ENCODE measurements at regions not wholly inside any gene's neighbourhood (a gene's known extent, or its start where the extent isn't known, plus 50 kb on each side); places are given as distances from the start of the nearest gene placed in this dataset.

DNA sequence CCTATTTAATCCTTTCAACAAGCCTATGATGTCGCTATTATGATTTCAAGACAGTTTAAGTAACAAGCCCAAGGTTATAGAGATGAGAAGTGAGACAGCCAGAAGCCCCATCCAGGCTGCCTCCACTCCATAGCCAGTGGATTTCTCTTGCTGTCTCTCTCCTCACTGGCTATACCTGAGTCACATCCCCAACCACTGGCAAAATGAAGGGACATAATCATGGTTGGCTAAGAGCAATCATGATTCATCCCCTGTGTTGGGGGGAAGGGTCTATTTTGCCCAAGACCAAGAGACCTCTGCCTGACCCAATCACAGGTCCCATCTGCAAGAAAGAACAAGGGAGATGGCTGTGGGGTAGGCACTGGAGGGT lies 334.9 kb upstream of the GATB start:
- DNase-seq (ENCODE audit: low spot score): no peak

GRCh38 chr4:152094970-152095700 lies 334.3 kb upstream of the GATB start:
- DNase-seq (ENCODE audit: low spot score): no peak

GRCh38 chr4:152091405-152091804 lies 330.6 kb upstream of the GATB start:
- no peak for DNase-seq (ENCODE audit: low spot score)

DNA sequence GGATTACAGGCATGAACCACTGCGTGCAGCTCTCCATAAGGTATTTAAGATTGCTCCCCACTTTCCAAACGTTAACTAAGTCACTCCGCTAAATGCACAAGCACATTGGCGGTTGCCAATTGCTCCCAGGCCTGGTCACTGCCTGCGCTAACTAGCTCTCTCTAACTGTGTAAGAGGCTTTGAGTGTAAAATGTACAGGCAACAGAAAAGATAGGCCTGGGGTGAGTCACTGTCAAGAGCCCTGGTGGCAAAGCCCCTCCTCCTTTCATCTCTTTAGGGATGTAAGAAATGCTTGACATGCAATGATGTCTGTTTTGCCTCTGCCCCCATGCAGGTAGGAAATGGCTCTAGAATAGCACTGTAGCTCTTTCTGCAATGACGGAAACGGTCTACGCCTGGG lies 329.7 kb upstream of the GATB start:
- no peak for DNase-seq (ENCODE audit: low spot score)

- DNase-seq (ENCODE audit: low spot score): no peak
Measured at GRCh38 chr4:152089584-152089983, 328.8 kb upstream of the GATB start.

DNA sequence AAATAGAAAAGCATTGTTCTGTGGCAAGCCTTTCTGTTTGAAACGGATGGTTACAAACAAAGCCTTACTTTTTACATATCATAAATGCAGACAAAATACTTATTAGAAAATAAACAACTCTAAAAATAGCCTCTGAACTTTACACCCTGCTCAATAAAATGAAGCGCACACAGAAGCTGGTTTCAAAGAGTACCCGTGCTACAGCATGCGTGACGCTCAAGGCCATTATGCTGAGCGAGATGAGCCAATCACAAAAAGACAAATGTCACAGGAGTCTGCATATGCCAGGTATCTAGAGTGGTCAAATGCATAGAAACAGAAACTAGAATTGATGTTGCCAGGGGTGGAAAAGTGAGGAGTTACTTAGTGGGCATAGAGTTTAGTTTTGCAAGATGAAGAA lies 326.5 kb upstream of the GATB start:
- no peak for DNase-seq (ENCODE audit: low spot score)

DNA sequence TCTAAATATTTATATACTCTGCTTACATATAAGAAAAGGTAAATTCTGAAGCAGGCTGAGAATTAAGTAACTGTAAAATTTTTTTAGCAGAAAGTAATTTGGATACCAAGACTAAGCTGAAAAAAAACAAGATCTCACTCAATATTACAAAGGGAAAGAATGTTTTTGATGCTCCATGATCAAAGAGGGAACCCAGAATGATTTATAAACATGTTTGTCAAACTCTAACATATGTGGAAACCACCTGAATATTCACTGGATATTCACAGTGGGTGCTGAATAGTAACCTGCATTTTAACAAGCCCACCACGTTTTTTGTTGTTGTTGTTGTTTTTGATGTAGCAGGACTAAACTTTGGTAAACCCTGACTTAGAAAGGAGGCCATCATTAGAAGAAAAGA lies 324.9 kb upstream of the GATB start:
- DNase-seq (ENCODE audit: low spot score): no peak

DNA sequence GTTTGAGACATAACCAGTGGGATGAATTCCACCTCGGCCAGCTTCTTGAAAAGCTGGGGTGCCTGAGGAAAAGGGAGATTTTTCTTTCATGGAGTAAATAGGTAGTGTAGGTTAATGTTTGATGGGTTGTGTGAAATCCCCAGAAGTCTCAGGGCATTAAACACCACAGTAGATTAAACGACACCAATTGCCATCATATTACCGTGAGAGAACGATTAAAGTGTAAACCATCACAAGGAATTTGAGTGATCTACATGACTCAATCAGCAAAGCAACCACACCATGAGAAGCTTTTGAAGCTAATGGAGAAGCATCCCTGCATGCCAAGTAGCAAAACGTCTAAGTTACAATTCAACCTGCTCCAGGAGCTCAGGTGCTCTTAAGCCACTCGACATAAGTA lies 322.5 kb upstream of the GATB start:
- no peak for DNase-seq (ENCODE audit: low spot score)

DNA sequence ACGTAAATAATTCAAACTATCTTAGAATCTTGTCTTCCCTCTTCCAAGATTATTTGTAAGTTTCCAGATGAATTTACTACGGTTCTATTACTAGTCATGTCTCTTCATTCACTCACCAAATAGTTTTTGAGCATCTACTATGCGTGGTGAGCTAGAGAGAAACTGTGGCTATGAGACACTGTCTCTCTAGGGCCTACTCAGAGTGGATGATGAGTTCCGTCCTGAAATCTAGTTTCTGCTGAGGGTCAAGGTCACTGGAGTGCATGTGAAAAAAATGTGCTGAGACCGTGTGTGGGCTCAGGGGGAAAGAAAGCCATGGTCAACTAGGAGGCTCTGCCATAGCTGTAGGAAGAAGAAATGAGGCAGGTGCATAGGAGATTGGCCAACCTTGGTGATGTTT lies 320.2 kb upstream of the GATB start:
- no peak for DNase-seq (ENCODE audit: low spot score)

GRCh38 chr4:152079543-152080293 lies 318.9 kb upstream of the GATB start:
- DNase-seq (ENCODE audit: low spot score): no peak

- no peak for DNase-seq (ENCODE audit: low spot score)
Measured at GRCh38 chr4:152079079-152079478, 318.3 kb upstream of the GATB start.

DNA sequence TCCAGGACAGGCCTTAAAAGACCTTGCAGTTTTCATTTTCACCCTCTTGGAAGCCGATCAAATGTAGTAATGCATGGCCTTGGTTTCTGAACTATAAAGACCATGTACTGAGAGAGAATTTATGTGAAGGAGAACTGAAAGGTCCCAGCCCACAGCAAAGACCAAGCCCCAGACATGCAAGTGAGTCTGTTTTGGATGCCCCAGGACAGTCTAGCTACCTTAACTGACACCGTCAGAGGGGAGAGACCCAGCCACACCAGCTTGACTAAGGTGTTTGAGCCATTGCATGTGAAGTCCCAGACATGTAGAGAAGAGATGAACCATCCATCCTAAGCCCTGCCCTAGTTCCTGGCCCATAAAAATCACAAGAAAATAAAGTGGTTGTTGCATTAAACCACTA lies 316.8 kb upstream of the GATB start:
- DNase-seq (ENCODE audit: low spot score): no peak

DNA sequence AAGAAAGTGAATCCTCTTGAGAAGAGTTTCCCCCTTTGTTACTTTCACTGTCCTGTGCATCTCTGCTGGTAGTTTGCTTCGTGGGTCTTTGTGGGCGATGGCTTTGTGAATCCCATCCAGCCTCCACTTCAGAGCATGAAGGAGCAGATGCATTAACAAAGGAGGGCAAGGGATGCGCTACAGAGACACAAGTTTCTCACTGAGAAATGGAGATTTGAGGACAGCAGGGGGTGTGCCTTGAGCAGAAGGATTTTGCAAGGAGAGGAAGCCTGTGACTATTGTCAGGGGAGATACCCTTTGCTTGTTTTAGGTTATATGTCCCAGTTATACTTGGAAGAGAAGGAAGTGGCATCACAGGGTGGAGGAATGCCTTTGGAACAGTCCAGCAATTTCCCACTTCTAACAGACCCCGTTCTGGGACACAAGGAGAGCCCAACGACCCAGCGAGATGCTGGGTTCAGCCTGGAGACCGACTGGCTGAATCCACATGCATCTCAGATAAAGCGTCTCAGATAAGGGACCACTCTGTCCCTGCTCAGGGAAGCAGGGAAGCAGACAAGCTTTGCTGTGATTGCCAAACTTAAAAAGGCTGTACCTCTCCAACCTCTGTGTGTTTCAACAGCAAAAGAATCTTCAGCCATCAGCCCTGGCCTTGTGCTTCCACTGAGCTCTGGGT lies 314.6 kb upstream of the GATB start:
- DNase-seq (ENCODE audit: low spot score): no peak

DNA sequence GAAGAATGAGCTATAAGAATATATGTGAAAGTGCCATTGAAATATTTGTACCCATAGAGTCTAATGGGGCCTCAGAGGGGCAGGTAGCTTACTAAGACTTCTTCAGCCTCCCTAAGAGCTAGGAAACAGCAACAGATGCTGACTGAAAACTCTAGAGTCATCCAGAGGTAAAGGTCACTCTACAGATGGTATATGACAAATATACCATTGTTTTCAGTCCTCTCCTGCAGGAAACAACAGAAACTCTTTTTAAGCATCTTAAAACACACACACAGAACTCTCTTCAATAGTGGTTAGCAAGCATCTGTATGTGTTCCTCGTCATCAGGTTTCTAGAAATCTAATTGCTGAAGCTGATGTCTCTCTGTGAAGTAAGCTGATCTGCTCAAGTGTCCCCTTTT lies 313.8 kb upstream of the GATB start:
- no peak for DNase-seq (ENCODE audit: low spot score)

DNA sequence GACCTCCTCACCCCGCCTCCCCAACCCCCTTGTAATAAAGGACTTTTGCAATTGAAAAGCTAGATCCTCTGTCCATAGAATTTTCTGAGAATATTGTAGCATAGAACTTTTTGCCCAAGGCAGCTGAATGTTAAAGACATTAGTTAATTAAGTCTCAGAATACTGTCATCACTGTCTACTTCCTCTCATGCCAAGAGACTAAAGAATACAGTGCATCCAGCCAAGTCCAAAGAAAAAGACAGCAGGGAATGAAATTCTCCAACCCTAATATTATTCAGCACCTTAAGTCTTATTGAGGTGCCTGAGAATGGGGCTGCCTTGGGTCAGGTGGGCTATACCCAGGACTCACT lies 313.3 kb upstream of the GATB start:
- no peak for DNase-seq (ENCODE audit: low spot score)

- no peak for DNase-seq (ENCODE audit: low spot score)
Measured at GRCh38 chr4:152073351-152074087, 312.7 kb upstream of the GATB start.

DNA sequence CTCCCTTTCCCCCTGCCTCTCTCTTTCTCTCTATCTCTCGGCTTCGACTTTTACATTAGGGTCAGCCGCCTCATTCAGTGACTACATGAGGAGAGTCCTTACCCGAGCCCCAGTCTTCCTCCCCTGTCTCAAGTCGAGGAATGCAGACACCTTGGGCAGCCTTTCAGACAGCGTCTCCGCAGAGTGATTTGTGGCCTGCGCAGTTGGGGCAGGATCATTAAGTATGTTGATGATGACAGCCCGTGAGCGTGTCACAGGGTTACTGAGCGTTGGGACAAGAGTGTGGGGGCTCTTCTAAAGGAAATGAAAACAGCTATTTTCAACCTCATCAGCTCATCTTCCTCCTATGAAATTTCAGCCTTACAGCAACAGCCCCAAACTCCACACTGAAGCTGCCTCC lies 312.1 kb upstream of the GATB start:
- DNase-seq (ENCODE audit: low spot score): no peak

GRCh38 chr4:152072001-152072485 lies 311.2 kb upstream of the GATB start:
- no peak for DNase-seq (ENCODE audit: low spot score)

DNA sequence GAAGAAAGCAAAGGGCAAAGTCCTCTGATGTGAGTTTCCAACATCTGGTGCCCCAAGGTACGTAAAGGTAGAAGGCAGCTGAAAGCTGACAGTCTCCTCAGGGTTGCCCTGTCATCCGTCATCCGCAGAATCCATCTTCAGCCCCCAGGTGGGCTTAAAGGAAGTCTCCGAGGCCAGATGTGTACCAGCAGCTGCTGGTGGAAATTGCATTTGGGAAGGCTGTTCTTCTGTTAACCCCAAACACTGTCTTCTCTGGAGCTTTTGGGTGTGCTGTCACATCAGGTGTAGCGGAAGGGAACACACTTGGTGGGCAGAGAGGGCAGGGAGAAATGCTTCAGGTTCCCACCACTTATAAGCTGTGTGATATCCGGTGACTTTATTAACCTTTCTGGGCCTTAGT lies 310.0 kb upstream of the GATB start:
- no peak for DNase-seq (ENCODE audit: low spot score)

- no peak for DNase-seq (ENCODE audit: low spot score)
Measured at GRCh38 chr4:152068866-152069265, 308.1 kb upstream of the GATB start.

DNA sequence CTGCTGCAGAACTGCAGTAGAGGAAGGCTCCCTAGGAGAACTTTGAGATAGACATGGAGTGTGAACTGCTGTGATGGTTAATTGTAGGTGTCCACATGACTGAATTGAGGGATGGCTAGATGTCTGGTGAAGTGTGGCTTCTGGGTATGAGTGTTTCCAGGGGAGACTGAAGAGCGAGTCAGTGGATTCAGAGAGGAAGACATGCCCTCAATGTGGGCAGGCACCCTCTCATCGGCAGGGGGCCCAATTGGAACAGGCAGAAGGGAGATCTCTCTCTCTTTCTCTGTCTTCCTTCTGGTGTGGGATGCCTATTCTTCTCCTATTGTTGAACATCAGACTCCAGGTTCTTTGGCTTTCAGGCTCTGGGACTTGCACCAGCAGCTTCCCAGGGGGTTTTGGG lies 304.7 kb upstream of the GATB start:
- no peak for DNase-seq (ENCODE audit: low spot score)

GRCh38 chr4:152064753-152065152 lies 303.9 kb upstream of the GATB start:
- DNase-seq (ENCODE audit: low spot score): no peak

All from mucosa of gallbladder (tissue), 1 donor.